NCI-H1436 (cell line): ENCODE measurements at regions not wholly inside any gene's neighbourhood (a gene's known extent, or its start where the extent isn't known, plus 50 kb on each side); places are given as distances from the start of the nearest gene placed in this dataset.
"Not testable (repeated sequence)": the region's sequence is repeated elsewhere in the genome, so short reads cannot be mapped to it uniquely, and the experiment has no call there.

Experiments
- DNase-seq: peaks from one replicate; lab custom pipeline; 2025; lab: John Stamatoyannopoulos, UW

- DNase-seq, result no peak
Measured at GRCh38 chr7:46135557-46135956, 214.5 kb upstream of the IGFBP3 start.

DNA sequence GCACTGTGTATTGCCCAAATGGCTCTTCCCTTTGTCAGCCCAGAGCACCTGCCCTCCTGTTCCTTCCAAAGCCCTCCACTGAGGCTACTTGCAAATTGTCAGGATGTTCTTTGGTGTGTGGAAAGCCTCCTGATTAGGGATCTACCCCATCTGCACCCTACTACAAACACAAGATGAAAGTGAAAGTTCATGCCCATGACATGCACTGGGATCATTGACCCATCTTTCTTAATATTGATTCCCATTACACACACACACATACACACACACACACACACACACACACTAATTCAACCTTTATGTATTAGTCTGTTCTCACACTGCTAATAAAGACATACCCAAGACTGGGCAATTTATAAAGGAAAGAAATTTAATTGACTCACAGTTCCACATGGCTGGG is 213.7 kb upstream of the IGFBP3 start:
- no peak for DNase-seq

- DNase-seq, result no peak
Measured at GRCh38 chr7:46134385-46134784, 213.3 kb upstream of the IGFBP3 start.

GRCh38 chr7:46133751-46134150 is 212.7 kb upstream of the IGFBP3 start:
- DNase-seq, result no peak

- no peak for DNase-seq
Measured at GRCh38 chr7:46133072-46133471, 212.0 kb upstream of the IGFBP3 start.

DNA sequence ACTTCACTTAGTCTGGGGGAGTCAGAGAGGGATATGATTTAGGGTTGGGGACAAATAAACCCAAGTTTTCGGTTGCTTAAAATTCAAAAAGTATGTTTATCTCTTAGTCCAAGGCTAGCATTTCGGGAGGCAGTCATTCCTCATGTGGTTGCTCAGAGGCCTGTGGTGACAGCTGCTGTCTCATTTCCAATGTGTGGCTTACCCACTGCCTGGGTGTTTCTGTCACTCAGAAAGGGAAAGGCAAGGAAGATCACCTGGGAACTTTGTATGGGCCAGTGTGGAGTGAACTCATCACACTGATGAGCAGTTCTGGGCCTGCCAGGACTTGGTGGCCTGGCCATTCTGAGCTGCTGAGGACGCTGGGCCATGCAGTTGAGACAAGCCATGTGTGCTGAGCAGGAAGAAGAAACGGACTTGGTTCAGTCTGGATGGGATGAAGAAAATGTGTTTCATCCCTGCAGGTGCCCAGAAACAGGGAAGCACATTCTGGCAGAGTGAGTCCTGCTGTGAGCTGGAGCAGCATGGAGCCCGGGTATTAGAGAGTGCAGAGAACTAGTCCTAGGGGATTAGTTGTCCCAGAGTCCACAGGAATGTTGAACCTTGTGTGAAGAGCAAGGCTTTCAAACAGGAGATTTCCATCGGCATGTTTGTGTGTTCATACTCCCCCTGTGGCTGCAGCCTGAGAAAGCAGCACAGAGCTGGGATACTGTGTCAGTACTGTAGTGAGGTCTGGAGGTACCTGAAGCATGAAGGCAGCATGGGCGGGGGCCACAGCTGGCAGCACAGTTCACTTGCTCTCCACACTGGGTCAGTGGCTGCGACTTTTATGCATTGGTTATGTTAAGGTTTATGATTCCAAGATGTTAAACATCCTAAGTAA is 211.1 kb upstream of the IGFBP3 start:
- no peak for DNase-seq

GRCh38 chr7:46129831-46130230 is 208.8 kb upstream of the IGFBP3 start:
- DNase-seq, result no peak

GRCh38 chr7:46127814-46128213 is 206.7 kb upstream of the IGFBP3 start:
- no peak for DNase-seq

DNA sequence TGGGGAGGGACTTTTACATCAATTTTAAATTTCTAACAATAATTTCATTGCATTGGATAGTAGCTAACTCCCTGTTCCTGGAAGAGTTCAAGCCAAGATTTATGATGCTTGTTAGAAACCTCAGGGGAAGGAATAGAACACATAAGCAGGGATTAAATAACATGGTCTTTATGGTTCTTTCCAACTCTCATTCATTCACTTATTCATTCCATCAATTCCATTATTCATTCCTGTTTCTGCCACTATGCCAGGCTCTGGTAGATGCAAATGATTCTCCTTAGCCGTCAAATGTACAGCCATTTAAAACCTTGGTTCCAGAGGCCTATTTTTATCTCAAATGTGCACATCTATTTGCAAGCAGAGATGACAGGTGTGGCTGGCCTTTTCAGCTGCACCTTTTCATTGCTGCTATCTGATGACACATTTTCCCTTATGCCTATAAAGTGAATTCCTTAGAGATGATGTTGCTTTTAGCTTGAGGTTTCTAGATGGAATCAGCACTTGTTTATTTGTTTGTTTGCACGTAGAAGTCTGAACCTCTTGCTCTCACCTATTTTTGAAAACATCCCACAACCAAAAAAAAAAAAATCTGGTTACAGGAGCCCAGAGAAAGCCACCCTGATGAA is 205.7 kb upstream of the IGFBP3 start:
- DNase-seq, result no peak

GRCh38 chr7:46123756-46124343 is 202.8 kb upstream of the IGFBP3 start:
- no peak for DNase-seq

DNA sequence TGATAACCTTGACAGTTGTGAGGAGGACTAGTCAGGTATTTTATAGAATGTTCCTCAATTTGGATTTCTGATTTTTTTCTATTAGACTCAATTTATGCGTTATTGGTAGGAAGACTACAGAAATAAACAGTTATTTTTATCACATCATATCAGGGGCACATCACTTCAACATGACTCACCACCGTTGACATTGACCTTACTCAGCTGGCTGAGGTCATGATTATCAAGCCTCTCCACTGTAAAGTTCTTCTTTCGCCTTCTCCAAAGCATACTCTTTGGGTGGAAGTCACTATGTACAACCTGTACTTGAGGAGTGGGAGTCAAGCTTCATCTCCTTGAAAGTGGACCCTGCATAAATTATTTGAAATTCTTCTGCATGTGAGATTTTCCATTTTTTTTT is 194.3 kb upstream of the IGFBP3 start:
- DNase-seq, result no peak

- no peak for DNase-seq
Measured at GRCh38 chr7:46109437-46109836, 188.4 kb upstream of the IGFBP3 start.

DNA sequence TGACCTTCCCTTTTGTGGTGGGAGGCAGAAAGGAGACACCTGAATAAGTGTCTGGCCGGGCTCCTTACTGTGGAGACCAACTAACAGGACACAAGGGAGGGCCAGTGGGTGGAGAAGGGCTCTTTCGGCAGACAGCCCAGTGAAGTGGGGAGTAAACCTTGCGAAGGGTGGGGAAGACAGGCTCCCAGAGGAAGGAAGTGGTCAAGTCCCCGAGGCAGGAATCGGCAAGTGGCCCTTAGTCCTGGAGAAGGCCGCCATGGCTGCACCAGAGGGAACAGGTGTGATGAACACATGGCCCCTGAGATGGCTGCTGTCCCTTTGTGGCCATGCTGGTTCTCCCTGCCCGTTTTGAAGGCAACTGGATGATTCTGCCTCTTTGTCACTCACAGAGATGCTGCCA is 187.2 kb upstream of the IGFBP3 start:
- no peak for DNase-seq

DNA sequence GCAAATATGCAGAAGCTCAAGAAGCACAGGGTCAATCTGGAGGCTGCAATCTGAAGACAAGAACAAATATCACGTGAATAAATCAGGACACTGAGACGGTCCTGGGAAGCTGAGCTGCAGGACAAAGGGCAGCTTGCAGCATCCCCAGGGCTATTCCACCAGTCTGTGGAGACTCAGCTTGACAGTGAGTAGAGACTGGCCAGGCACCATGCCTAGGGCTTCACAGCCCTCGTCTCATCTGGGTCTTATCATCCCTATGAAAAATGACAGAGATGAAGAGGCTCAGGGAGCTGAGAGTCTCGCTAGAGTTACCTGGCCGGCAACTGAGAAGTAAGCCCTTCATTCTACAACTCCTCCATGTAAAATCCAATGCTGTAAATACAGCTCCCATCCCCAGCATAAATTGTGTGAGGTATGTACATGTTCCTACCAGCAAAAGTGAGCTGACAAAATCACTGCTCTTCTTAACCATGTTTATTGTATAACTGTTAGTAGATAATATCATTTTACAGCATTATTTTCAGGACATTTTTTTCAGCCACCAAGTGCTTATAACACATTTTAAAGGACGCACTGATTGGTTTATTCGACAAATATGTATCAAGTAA is 186.6 kb upstream of the IGFBP3 start:
- DNase-seq, result no peak

DNA sequence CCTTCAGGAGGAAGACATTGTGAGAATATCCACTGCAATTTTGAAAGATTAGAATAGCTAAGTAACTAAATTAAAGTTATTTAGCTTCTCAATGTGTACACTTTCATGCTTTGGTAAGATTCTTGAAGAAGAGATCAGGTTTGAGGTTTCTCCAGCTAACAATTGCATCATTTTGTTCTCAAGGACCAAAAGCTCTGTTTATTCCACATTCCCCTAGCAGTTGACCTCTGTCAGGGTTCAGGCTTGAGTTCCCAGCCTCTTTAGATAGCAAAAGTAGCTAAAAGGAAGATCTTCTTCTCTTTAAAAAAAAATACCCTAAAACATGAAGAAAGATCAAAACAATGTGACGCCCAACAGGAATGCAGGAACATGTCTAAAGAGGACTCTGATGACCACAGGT is 179.4 kb upstream of the IGFBP3 start:
- no peak for DNase-seq

GRCh38 chr7:46099076-46099475 is 178.0 kb upstream of the IGFBP3 start:
- DNase-seq, result no peak

DNA sequence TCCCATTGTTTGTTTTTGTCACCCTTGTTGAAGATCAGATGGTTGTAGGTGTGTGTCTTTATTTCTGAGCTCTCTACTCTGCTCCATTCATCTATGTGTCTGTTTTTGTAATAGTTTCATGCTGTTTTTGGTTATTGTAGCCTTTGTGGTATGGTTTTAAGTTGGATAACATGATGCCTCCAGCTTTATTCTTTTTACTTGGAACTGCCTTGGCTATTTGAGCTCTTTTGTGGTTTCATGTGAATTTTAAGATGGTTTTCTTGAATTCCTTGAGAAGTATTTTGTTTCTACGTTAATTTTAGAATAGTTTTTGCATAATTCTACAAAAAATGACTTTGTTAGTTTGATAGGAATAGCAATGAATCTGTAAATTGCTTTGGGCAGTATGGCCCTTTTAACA is 170.0 kb upstream of the IGFBP3 start:
- no peak for DNase-seq

DNA sequence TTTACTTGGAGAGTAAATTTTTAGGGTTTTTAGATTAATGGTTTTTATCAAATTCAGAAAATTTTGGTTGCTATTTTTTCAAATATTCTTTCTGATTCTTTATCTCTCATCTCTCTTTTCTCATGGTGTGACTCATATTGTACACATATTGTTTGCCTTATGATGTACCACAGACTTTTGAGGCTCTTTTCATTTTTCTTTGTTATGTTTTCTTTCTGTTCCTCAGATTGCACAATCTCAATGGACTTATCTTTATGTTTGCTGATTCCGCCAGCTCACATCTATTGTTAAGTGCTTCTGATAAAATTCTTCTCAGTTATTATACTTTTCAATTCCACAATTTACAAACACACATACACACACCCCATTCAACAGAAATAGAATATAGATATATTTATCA is 168.2 kb upstream of the IGFBP3 start:
- DNase-seq, result no peak

- DNase-seq, result not testable (repeated sequence)
Measured at GRCh38 chr7:46088486-46088885, 167.4 kb upstream of the IGFBP3 start.

DNA sequence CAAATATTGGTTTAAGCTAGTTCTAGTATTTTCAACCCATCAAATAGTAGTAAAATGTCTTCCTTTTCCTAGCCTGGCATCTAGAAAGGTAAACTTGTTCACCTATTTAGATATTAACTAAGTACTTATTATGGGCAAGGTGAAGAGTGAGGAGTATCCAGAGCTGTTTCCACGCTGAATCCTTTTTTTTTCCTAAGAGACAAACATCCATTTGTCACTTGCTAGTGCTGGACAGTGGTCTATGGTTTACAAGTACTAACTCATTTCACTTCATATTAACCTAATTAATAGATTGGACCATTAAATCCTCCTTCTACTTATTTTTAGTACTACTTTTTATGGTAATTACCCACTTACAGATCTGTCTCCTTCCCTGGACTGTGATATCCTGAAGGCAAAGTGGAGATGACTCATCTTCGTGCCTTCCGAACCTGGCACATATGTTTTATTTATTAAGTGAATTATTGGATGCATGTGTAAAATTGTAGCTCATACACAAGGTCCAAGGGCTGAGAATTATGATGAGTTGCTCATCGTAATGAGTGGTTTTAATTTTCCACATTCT is 159.6 kb upstream of the IGFBP3 start:
- no peak for DNase-seq

DNA sequence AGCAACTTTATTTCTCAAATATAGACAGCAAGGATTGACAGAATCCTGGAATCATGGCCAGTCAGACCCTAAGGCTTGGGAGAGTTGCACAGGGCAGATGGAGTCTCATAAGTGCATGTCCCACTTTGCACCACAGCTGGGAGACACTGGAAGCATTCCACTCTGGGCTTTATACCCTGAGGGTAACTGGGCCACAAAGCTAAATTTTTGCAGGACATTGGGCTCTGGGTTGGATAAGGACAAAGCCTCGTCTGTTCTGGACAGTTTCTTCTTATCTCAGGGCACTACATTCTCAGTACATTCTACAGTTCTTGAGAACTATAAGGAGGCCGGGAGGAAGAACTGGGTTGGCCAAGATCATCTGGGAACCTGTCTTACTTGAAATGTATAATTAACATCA is 158.3 kb upstream of the IGFBP3 start:
- no peak for DNase-seq

DNA sequence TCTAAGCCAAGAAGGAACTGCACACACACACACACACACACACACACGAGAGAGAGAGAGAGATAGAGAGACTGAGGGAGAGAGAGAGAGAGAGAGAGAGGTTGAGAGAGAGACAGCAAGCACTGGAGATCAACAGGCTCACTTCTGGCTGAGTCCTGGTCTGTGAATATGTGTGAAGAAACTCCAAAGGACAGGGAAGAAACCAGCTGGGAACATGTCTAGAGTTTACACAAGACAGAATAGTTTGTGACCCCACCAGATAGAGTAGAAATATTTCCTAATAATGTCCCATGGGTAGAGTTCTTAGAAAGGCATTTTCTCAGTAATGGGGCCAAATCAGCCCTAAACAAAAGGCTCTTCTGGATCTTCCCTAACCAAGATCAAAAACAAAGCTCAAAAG is 155.5 kb upstream of the IGFBP3 start:
- no peak for DNase-seq

DNA sequence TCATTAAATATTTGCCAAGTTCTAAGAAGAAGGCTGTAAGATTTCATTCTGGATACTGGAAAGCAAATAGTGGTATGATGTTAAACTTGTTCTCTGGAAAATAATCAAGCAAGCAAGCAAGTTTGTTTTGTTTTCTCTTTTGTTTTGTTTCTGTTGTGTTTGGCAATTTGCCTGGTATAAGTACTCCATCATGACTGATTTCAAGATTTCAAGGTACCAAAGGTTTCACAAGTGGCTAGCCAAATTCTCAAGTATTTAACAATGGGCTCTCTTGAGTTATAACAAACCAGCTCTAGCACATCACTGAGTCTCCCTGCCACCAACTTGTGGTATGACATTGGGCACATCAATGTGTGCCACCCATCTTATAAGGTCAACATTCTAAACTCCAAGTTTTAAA is 151.7 kb upstream of the IGFBP3 start:
- no peak for DNase-seq
